ENCODE measurements at regions not wholly inside any gene's neighbourhood (a gene's known extent, or its start where the extent isn't known, plus 50 kb on each side); places are given as distances from the start of the nearest gene placed in this dataset.

DNA sequence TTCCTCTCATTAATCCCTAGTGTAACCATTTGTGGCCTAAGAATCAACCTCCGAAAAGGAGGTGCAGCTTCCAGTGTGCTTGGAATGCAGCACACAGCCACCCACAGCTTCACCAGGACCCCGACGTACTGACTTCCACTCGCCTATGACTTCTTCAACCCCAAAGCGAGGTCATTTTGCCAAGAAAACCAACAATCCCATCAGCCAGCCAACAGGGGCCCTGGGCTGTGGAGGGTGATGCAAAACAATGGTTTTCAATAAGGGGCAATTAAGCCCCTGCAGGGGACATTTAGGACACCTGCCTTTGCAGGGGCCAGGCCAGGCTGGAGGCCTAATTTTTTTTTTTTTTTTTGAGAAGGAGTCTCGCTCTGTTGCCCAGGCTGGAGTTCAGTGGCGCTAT lies 158.1 kb upstream of the SKOR2 start:
- no peak for TF ChIP-seq POLR2AphosphoS5 (IDR thresholded peaks at IDR 0.05; ENCODE audit: low read depth, low read length)
- TF ChIP-seq POLR2A (IDR thresholded peaks at IDR 0.05; ENCODE audit: low read depth, low read length): no peak
- no peak for TF ChIP-seq SPI1 (IDR thresholded peaks at IDR 0.05; ENCODE audit: low read depth, low read length)
- TF ChIP-seq TAF1 (IDR thresholded peaks at IDR 0.05; ENCODE audit: low read depth, low read length): no peak

Measured in GM12891 (cell line).